ENCODE measurements at regions not wholly inside any gene's neighbourhood (a gene's known extent, or its start where the extent isn't known, plus 50 kb on each side); places are given as distances from the start of the nearest gene placed in this dataset.

- Histone ChIP-seq H3K27ac (peak overlapping the region; percentile 87 to 97 (median 92)), H3K4me1 (peaks cover 60 to 69% of the 10 kb centered on the region in 2 donors), H3K4me3 (peak overlapping the region in 2 of 4 donors; percentile 7 to 14), H3K9me3 (no peaks in the 10 kb centered on the region), H3K27me3 (no peaks in the 10 kb centered on the region), H3K36me3 (no peaks in the 10 kb centered on the region)
- in situ Hi-C loops (cut with MboI; ENCODE audit: low sequenced_read_pairs in 4 of 4) (no loop called here), intact Hi-C loops (cut with DNase I; ENCODE audit: low total_unique reads) (loop anchor here (2.0 to 10.0 kb wide), 4 partner anchors 138 to 590 kb away; no protein-coding TSS in a partner anchor)
- DNase-seq, result peak in 1 of 2 donors; percentile 64
- peak in 1 of 2 donors; percentile 32 for ATAC-seq
- TF ChIP-seq CTCF (IDR thresholded peaks at IDR 0.05 in 4 of 5, conservative IDR thresholded peaks at IDR 0.05 in 1 of 5) (no peak), POLR2A (IDR thresholded peaks at IDR 0.05) (no peak)
Observed at GRCh38 chr6:14925025-14925698, 320.7 kb upstream of the JARID2 start.

- in situ Hi-C loops (cut with MboI; ENCODE audit: low sequenced_read_pairs in 4 of 4) (no loop called here), intact Hi-C loops (cut with DNase I; ENCODE audit: low total_unique reads) (loop anchor here (2.0 to 10.0 kb wide), 4 partner anchors 137 to 589 kb away; no protein-coding TSS in a partner anchor)
- TF ChIP-seq POLR2A (IDR thresholded peaks at IDR 0.05) (no peak), CTCF (IDR thresholded peaks at IDR 0.05 in 4 of 5, conservative IDR thresholded peaks at IDR 0.05 in 1 of 5) (no peak)
- Histone ChIP-seq H3K9me3 (no peaks in the 10 kb centered on the region), H3K27me3 (no peaks in the 10 kb centered on the region), H3K36me3 (no peaks in the 10 kb centered on the region), H3K4me1 (peaks cover 60 to 67% of the 10 kb centered on the region in 2 donors), H3K27ac (peak overlapping the region; percentile 87 to 97 (median 92)), H3K4me3 (peak overlapping the region in 1 of 4 donors; percentile 14)
- DNase-seq, result no peak
- ATAC-seq, result no peak
Observed at GRCh38 chr6:14925699-14926026, 320.2 kb upstream of the JARID2 start.

- Histone ChIP-seq H3K27ac (peak overlapping the region; percentile 87 to 97 (median 92)), H3K4me1 (peaks cover 50% of the 10 kb centered on the region in 2 donors), H3K9me3 (no peaks in the 10 kb centered on the region), H3K27me3 (no peaks in the 10 kb centered on the region), H3K36me3 (no peaks in the 10 kb centered on the region), H3K4me3 (no peak overlapping the region)
- TF ChIP-seq POLR2A (IDR thresholded peaks at IDR 0.05) (no peak), CTCF (IDR thresholded peaks at IDR 0.05 in 4 of 5, conservative IDR thresholded peaks at IDR 0.05 in 1 of 5) (no peak)
- DNase-seq, result peak; percentile 70 to 77
- intact Hi-C loops (cut with DNase I; ENCODE audit: low total_unique reads) (loop anchor here (10.0 kb wide), 2 partner anchors 427 to 587 kb away; no protein-coding TSS in a partner anchor), in situ Hi-C loops (cut with MboI; ENCODE audit: low sequenced_read_pairs in 4 of 4) (no loop called here)
- peak; percentile 50 to 59 for ATAC-seq
Observed at GRCh38 chr6:14927398-14927797, 318.5 kb upstream of the JARID2 start.

GRCh38 chr6:14929291-14929690 lies 316.6 kb upstream of the JARID2 start:
- Histone ChIP-seq H3K4me3 (no peak overlapping the region), H3K4me1 (peaks cover 31 to 36% of the 10 kb centered on the region in 2 donors), H3K36me3 (no peaks in the 10 kb centered on the region), H3K27ac (no peak overlapping the region), H3K27me3 (no peaks in the 10 kb centered on the region), H3K9me3 (no peaks in the 10 kb centered on the region)
- DNase-seq, result no peak
- TF ChIP-seq POLR2A (IDR thresholded peaks at IDR 0.05) (no peak), CTCF (IDR thresholded peaks at IDR 0.05 in 4 of 5, conservative IDR thresholded peaks at IDR 0.05 in 1 of 5) (no peak)
- intact Hi-C loops (cut with DNase I; ENCODE audit: low total_unique reads), result loop anchor here (2.0 to 10.0 kb wide), 3 partner anchors 88 to 586 kb away; no protein-coding TSS in a partner anchor
- ATAC-seq, result no peak
- in situ Hi-C loops (cut with MboI; ENCODE audit: low sequenced_read_pairs in 4 of 4), result no loop called here
